Right cardiac atrium (tissue), 5 donors: ENCODE measurements at regions not wholly inside any gene's neighbourhood (a gene's known extent, or its start where the extent isn't known, plus 50 kb on each side); places are given as distances from the start of the nearest gene placed in this dataset.

Experiments used
- ATAC-seq, 2 donors: fragments of 200-7000 bp; cut with Tn5 transposase; one replicate each; pipeline versions ENCODE4 v1.8.0 to v1.9.1; 2020; ENCODE audit warnings: moderate library complexity in 2 of 2, mild to moderate bottlenecking in 1 of 2
- DNase-seq, 3 donors: peaks; one replicate each; pipeline ENCODE4 v3.0.0-alpha.2; 2020
- H3K27ac ChIP-seq: one replicate; pipeline ENCODE4 v1.5.1; 2013; ENCODE audit warnings: mild to moderate bottlenecking, low read length, control low read depth, moderate library complexity
- H3K27me3 ChIP-seq: one replicate; pipeline ENCODE4 v1.6.1; 2013; ENCODE audit not compliant: control insufficient read depth, insufficient read depth
- H3K4me1 ChIP-seq: one replicate; pipeline ENCODE4 v1.6.1; 2013; ENCODE audit warnings: low read length; ENCODE audit not compliant: control insufficient read depth, insufficient read depth
- H3K4me3 ChIP-seq: one replicate; pipeline ENCODE4 v1.5.1; 2013; ENCODE audit warnings: low read length, control low read depth
- H3K9me3 ChIP-seq: one replicate; pipeline ENCODE4 v1.6.1; 2013; ENCODE audit warnings: low read length; ENCODE audit not compliant: control insufficient read depth
- WGBS: extraction: QIAGEN DNeasy Blood & Tissue Kit; methylation state at CpG from one replicate; pipeline ENCODE4 v1.1.7; 2013; 5-methylcytosine and 5-hydroxymethylcytosine counted together
- intact Hi-C, 4 donors: fragments of 100-400 bp; cut with DNase I; formaldehyde crosslinking; loops; one replicate each; pipeline versions ENCODE4 v1.11.0 to v1.14.0; 2022 to 2023
- donor health status: healthy with polysubstance abuse.
- donor health status: DM: no; HTN: yes; CAD: no.
- donor health status: DM: no; HTN: no; CAD: no.
- donor health status: DM: no; HTN: yes; CAD: no; lungs with severe emphysema.
- donor health status: DM: yes; HTN: yes; CAD: no.

DNA sequence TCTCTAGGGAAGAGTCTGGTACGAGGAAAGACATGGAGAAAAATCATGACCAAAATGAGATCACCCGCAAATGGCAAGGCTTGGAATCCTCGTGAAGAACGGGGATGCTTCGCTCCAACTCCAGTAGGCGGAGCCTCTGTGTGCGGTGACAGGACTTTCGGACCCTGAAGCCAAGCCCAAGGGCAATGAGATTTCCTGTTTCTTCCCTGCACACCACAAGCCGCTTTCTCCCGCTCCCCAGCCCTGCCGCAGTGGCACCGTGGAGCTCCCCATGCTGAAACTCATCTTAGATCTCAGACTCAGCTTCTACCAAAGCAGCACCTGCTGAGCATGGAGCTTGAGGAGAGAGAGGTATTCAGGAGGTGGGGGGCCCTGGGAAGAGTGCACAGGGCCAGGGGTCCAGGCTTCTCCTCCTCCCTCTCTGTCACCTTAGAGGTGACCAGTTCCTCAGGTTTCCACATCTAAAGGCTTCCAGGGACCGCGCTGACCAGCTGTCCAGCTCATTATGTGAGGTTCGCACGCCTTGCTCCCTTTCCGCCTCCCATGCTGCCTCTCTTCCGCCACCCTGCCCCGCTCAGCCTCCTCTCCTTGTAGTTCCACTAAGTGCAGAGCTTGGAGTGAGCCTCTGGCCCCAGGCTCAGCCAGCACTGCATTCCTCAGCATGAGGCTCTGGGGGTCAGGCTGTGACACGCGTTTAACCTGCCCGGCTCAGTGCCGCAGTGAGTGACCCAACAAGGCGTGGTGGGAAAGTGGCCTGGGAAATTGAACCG is 153.8 kb upstream of the SOX1 start:
- ATAC-seq: no peak
- H3K27me3 ChIP-seq: no peaks in the 10 kb centered on the region

DNA sequence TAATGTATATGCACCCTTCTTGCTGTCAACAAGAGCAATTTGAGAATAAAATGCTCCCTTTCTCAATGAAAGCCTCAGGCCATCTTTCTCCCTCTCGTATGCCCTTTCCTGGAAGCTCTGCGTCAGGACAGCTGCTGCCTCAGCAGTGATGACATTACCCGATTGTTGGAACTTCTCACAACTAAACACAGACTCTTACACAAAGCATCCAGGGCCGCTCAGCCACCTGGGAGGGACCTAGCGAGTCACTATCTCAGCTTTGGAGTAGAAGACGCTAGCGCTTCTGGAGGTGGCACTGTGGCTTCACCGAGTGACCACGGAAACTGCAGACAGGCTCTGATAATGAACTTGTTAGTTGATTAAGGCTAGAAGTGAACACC is 153.2 kb upstream of the SOX1 start:
- 30% methylated on average over 9 of the region's 9 CpGs for WGBS
- no peak for ATAC-seq
- H3K9me3 ChIP-seq: no peaks in the 10 kb centered on the region
- intact Hi-C loops: no loop called here
- no peak for DNase-seq
- no peak overlapping the region for H3K27ac ChIP-seq
- H3K4me3 ChIP-seq: no peak overlapping the region
- no peaks in the 10 kb centered on the region for H3K27me3 ChIP-seq
- no peaks in the 10 kb centered on the region for H3K4me1 ChIP-seq

More for the DNA sequence above, 153.8 kb upstream of the SOX1 start:
- H3K9me3 ChIP-seq: no peaks in the 10 kb centered on the region
- intact Hi-C loops: no loop called here
- DNase-seq: no peak
- no peaks in the 10 kb centered on the region for H3K4me1 ChIP-seq
- no peak overlapping the region for H3K4me3 ChIP-seq
- H3K27ac ChIP-seq: no peak overlapping the region
- WGBS: 65% methylated on average over 25 of the region's 25 CpGs

DNA sequence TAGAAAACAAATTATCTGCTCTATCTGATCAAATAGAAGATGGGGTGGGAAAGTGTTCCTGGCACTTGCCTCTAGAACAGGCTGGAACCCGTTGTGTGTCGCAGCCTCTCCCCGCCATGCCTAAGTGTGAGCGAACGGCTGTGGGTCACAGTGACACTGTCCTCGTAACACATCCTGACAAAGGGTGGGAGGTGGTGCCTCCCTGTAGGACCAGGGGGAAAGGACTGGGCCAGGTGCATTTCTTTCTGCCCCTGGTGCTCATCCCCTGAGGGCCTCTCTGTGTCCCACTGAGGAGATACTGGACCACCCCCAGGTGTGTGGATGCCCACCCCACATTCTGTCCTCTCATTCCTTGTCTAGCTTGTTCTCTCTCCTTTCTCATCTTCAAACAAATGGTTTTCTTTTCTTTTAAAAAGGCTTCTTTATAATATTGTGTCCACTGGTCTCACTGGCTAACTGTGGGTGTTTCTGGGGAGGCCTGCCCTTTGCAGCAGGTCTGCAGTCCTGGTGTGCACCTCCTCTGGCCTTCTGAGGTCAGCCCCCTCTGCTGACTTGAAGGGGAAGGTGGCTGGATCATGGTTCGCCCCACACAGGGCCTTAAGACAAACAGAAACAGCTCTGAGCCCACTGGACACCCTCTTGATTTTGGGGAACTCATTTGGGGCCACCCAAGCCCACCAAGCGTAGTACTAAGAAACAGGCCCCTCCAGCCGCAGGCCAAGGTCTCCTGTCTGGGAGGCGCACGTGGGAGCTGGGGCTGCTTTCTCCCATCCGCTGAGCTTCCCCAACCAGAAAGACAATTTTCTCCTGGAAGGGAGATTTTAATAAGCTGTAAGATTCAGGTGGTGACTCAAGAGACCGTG is 152.5 kb upstream of the SOX1 start:
- intact Hi-C loops: no loop called here
- DNase-seq: no peak
- H3K9me3 ChIP-seq: no peaks in the 10 kb centered on the region
- ATAC-seq: no peak
- no peak overlapping the region for H3K27ac ChIP-seq
- H3K4me1 ChIP-seq: no peaks in the 10 kb centered on the region
- no peaks in the 10 kb centered on the region for H3K27me3 ChIP-seq
- WGBS: 86% methylated on average over 13 of the region's 13 CpGs
- no peak overlapping the region for H3K4me3 ChIP-seq

DNA sequence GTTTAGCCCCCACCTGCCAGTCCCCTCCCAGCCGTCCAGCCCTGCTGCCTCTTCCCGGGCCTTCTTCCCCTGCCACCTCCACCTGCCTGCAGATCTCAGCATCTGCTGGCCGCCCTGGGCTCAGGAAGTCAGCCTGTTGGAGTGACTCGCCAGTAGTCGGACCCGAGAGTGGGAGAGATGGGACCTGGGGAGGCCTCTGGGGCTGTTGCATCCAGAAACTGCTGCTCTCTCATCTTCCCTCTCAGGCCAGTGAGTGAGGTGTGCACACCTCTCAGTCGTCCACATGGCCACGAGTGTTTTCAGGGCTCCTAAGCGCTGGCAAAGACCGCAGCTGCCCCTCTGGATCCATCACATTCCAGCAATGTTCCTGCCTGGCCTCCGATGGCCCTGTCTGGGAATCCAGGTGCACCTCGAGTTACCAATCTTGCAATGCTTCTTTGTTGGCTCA is 151.8 kb upstream of the SOX1 start:
- Histone ChIP-seq H3K4me3 (no peak overlapping the region), H3K27me3 (no peaks in the 10 kb centered on the region), H3K4me1 (no peaks in the 10 kb centered on the region), H3K9me3 (no peaks in the 10 kb centered on the region), H3K27ac (no peak overlapping the region)
- no peak for DNase-seq
- 80% methylated on average over 12 of the region's 12 CpGs for WGBS
- ATAC-seq: no peak
- intact Hi-C loops: no loop called here

DNA sequence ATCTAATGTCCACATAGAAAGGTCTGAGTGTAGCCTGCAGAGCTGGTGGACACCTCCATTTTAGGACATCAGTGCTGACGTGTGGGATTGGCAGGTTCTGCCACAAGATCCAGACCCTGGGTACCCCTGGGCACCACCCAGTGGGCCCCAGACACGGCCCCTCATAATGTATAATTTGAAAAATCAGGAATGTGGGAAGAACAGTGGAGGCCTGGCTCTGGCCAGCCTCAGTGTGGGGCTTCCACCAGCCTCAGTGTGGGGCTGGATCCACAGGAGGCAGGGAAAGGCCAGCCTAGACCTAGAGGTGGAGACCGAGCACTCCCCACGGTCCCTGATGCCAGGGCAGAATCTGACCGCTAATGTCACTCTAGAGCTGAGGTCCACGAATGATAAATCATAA is 150.7 kb upstream of the SOX1 start:
- intact Hi-C loops: no loop called here
- no peaks in the 10 kb centered on the region for H3K4me1 ChIP-seq
- DNase-seq: no peak
- H3K9me3 ChIP-seq: no peaks in the 10 kb centered on the region
- no peak for ATAC-seq
- WGBS: 67% methylated on average over 6 of the region's 6 CpGs
- H3K27ac ChIP-seq: no peak overlapping the region
- no peak overlapping the region for H3K4me3 ChIP-seq
- no peaks in the 10 kb centered on the region for H3K27me3 ChIP-seq

DNA sequence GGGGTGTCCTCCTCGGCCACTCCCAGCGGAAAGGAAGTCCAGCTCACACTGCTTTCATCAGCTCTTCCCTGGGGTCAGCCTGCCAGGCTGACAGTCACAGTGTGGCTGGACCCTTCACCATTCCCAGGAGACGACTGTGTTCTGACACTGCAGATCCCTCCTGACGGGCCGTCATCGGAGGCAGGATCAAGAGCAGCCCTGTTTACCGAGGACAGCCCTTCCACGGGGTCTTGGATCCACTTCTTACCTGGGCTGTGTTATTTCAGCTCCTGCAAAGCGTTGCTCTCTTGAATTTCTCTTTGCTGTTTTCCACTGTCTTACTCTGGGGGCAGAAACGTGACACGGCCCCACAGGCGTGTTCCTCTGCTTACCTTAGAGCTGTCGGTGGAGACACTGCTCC is 149.9 kb upstream of the SOX1 start:
- intact Hi-C loops: no loop called here
- DNase-seq: no peak
- no peak for ATAC-seq
- WGBS: 78% methylated on average over 13 of the region's 13 CpGs
- Histone ChIP-seq H3K27ac (no peak overlapping the region), H3K4me1 (no peaks in the 10 kb centered on the region), H3K9me3 (no peaks in the 10 kb centered on the region), H3K27me3 (no peaks in the 10 kb centered on the region), H3K4me3 (no peak overlapping the region)

DNA sequence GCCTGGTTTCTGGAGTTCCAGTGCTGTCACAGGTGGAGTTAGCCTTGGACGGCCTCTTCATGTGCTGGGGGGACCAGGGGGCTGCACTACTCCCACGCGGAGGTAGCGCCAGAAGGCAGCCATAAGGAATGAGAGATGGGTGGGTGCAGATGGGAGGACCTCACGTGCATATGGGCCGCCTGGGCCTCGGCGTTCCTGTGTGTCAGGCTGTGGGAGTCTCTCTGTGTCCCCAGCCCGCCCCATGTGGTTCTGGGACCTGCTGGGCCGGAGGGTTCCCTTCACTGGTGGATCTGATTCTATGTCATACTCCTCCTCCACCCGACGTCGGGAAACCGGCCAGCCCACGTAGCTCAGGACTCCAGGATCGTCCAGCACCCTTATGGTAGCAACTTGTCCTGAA is 149.0 kb upstream of the SOX1 start:
- no peaks in the 10 kb centered on the region for H3K4me1 ChIP-seq
- no peak overlapping the region for H3K27ac ChIP-seq
- no peaks in the 10 kb centered on the region for H3K9me3 ChIP-seq
- ATAC-seq (no peak), DNase-seq (no peak)
- no peaks in the 10 kb centered on the region for H3K27me3 ChIP-seq
- 80% methylated on average over 16 of the region's 16 CpGs for WGBS
- intact Hi-C loops: no loop called here
- no peak overlapping the region for H3K4me3 ChIP-seq

DNA sequence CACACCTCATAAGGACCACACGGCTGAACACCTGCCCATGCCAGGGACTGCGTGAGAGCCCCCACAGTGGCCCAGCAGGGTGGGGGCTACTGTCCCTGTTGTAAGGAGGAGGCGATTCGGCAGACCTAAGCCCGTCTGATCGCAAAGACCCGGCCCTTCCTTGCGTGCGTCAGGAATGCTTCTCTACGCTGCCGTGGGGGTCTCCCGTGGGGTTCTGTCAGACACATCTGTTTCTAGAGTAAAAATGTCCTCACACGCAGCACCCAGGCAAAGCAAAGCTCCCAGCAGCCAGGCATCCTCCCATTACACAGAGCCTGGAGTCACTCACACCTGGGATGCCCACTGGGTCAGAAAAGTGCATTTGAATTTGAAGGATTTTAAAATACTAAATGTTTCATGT is 147.7 kb upstream of the SOX1 start:
- Histone ChIP-seq H3K4me1 (no peaks in the 10 kb centered on the region), H3K9me3 (no peaks in the 10 kb centered on the region), H3K27me3 (no peaks in the 10 kb centered on the region), H3K27ac (no peak overlapping the region), H3K4me3 (no peak overlapping the region)
- 87% methylated on average over 13 of the region's 13 CpGs for WGBS
- no peak for DNase-seq
- intact Hi-C loops: no loop called here
- no peak for ATAC-seq

DNA sequence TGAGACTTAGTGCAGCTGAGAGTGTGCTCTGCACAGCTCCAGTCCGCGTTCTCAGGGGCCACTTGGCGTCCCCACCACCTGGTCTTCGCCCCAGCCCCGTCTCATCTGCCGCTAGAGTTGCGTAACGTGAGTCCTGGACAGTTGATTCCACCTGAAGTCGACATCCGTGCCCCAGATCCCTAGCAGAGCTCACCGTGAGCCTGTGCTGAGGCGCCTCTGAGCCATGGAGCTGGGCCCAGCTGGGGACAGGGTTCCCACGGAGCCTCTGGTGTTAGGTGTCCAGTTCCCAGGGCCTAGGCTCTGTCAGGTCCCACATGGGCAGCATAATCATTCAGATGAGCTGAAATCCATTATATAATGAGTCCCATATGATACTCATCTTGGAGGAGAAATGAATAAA is 147.1 kb upstream of the SOX1 start:
- Histone ChIP-seq H3K4me3 (no peak overlapping the region), H3K9me3 (no peaks in the 10 kb centered on the region), H3K27ac (no peak overlapping the region), H3K27me3 (no peaks in the 10 kb centered on the region), H3K4me1 (no peaks in the 10 kb centered on the region)
- DNase-seq (peak in 1 of 3 donors; percentile 19), ATAC-seq (no peak)
- WGBS: 76% methylated on average over 13 of the region's 13 CpGs
- intact Hi-C loops: no loop called here

DNA sequence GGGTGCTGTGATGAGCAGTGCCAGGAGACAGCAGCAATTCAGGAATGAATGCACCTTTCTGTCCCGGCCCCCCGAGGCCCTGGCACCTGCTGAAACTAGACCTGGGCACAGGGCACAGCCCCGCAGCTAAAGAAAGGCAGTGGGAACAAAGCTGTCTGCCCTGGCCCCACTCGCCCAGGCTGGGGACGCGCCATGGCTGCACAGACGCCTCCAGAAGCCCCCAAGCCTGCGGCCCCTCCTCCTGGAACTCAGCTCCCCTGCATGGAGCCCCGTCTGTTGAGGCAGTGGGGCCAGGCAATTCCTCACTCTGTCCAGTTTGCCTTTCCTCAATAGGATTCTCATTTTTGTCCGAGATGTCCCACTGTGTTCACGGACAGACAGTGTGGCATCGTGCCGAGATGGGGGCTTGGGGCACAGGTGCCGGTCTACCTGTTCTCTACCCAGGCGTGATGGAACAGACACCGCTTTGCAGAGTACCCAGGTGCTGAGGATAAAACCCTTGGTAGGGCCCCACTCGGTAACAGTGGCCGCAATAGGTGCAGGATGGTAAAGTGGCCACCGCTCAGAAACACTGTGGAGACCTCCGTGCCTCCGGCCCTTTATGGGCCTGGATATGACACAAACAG is 146.5 kb upstream of the SOX1 start:
- peak in 1 of 3 donors; percentile 17 for DNase-seq
- H3K4me1 ChIP-seq: no peaks in the 10 kb centered on the region
- no peak overlapping the region for H3K27ac ChIP-seq
- no peaks in the 10 kb centered on the region for H3K27me3 ChIP-seq
- H3K4me3 ChIP-seq: no peak overlapping the region
- no peak for ATAC-seq
- H3K9me3 ChIP-seq: no peaks in the 10 kb centered on the region
- WGBS: 84% methylated on average over 21 of the region's 21 CpGs
- intact Hi-C loops: no loop called here
